IPS DF 4.7 (cell line): ENCODE measurements at regions not wholly inside any gene's neighbourhood (a gene's known extent, or its start where the extent isn't known, plus 50 kb on each side); places are given as distances from the start of the nearest gene placed in this dataset.
A peak's percentile ranks its signal among the peaks of the same experiment; 100 is the strongest.
"Not testable (repeated sequence)": the region's sequence is repeated elsewhere in the genome, so short reads cannot be mapped to it uniquely, and the experiment has no call there.

Experiments used
- DNase-seq: peaks from one replicate; pipeline ENCODE4 v3.0.0-alpha.2; 2013; ENCODE audit warnings: low spot score; ENCODE audit errors: extremely low read depth

DNA sequence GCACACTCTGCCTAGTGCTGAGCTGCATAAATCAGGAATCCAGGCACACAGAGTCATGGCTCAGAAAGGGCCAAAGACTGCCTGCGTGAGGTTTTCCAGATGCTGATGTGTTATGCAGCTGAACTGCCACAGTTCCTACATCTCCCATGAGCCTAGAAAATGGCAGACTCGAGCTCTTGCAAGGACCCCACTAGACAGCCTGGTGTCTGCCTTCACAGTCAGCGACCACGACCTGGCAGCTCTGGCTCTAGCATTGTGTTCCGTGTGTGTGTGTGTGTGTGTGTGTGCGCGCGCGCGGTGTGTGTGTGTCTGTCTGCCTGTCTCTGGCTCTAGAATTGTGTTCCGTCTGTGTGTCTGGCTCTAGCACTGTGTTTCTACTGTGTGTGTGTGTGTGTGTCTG is 203.6 kb upstream of the AGTR2 start:
- DNase-seq = no peak

DNA sequence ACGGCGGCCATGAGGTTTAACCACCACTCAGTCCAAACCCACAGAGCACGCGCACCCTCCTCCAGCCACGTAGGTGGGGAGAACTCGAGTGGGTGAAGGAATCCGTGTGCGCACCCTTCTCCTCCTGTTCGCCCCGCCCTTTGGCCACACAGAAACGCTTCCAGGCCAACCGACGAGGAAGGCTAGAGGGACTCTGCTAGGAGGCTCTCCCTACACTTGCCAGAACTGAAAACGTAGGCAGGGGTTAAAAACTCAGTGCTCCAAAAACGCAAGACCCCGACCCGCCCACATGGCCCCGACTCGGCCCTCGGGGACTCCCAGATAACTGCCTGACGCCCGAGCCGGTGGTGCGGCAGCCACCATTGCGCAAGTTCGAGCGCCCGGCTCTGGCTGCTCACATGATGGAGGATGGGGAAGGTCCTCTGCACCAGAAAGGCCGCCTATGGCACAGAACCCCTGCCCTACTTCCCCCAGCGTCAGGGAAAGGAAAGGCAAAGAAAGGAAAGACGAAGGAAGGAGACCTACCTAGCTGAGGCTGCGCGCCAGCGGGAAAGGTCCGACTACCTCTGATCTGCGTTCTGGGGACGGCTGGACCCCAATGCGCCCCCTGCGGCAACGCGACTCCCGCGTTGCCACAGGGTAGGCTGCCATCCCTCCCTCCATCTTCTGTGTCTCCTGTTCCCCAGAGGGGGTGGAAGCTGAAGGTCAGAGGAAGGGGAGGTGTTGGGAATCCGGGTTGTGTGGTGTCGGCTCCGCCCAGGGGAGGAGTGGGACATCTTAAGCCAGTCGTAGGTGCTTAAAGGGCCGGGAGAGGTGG is 201.9 kb upstream of the AGTR2 start:
- peak; percentile 71 for DNase-seq

GRCh38 chrX:115970718-115971117 is 199.8 kb upstream of the AGTR2 start:
- no peak for DNase-seq

DNA sequence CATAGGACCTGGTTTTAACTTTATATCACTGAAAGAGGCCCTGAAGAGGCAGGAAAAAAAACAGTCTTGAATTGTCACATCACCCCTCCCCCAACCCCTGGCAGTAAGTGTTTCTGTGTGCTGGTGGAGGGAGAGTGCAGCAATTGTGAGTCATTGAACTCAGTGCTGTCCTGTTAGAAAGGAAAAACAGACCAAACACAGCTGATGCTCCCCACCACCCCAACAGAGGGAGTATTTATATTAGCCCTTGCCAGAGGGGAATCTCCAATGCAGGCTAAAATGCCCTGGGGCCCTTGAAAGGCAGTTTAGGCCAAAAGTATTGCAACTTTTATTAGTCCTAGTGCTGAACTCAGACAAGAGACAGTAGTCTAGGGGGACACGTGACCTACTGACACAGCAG is 197.8 kb upstream of the AGTR2 start:
- no peak for DNase-seq

DNA sequence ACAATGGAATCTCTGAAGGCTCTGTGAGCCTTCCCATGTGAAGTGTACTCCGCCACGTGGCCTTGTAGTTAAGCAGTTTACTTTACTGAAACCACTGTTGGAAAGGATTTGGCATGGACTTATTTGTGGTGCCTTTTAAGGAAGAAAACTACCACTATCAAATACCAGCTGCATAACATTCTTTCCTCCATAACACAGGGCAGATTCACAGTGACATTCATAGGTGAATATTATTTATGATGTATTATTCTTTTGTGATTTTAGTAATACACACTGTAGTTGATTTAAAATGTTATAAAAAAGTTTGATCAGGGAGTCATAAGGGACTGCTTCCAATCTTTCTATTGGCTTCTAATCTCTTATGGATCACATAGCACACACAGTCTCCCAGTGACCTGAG is 192.5 kb upstream of the AGTR2 start:
- DNase-seq = no peak

DNA sequence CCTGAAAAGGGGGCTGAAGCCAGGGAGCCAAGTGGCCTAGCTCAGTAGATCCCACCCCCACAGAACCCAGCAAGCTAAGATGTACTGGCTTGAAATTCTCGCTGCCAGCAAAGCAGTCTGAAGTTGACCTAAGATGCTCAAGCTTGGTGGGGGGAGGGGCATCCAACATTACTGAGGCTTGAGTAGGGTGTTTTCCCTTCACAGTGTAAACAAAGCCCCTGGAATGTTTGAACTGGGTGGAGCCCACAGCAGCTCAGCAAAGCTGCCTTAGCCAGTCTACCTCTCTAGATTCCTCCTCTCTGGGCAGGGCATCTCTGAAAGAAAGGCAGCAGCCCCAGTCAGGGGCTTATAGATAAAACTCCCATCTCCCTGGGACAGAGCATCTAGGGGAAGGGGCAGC is 187.4 kb upstream of the AGTR2 start:
- not testable (repeated sequence) for DNase-seq

DNA sequence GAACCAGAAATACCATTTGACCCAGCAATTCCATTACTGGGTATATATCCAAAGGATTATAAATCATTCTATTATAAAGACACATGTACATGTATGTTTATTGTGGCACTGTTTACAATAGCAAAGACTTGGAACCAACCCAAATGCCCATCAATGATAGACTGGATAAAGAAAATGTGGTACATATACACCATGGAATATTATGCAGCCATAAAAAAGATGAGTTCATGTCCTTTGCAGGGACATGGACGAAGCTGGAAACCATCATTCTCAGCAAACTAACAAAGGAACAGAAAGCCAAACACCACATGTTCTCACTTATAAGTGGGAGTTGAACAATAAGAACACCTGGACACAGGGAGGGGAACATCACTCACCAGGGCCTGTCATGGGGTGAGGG is 183.1 kb upstream of the AGTR2 start:
- DNase-seq = not testable (repeated sequence)

- no peak for DNase-seq
Measured at GRCh38 chrX:115988825-115989224, 181.7 kb upstream of the AGTR2 start.

DNA sequence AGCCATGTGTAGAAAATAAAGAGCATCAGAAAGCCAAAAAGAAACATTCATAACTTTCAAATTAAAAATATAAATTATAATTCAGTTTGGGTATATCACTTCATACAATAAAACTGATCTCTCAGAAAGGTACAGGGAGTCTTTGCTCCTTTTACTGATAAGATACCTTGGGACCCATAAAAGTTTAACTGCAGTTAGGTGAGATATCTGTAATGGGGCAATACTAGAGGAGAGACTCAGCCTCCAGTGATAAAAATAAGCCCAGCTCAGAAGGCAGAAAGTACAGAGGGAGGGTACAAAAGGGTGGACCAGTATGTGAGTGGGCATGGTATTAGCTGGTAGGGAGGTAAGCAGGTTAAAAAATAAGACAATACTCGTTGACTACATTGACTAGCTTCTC is 180.9 kb upstream of the AGTR2 start:
- DNase-seq = no peak

DNA sequence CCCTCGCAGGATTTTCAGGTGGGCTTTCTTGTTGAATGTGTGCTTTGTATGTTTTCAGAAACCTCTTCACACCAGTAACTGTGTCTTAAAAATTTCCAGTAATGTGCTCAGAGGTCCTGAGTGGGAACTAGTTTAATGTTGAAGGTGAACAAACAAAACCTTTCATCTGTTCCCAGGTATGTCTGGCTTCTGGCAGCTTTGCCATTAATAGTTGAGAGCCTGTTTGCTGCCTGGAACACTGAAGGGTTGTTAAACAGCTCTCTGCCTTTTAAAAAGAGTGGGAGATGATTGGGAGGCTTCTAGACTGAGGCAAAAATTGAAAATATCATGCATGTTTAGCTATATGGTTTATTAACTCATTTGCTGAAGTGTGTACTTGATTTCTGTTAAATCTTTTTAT is 161.2 kb upstream of the AGTR2 start:
- DNase-seq = no peak

DNA sequence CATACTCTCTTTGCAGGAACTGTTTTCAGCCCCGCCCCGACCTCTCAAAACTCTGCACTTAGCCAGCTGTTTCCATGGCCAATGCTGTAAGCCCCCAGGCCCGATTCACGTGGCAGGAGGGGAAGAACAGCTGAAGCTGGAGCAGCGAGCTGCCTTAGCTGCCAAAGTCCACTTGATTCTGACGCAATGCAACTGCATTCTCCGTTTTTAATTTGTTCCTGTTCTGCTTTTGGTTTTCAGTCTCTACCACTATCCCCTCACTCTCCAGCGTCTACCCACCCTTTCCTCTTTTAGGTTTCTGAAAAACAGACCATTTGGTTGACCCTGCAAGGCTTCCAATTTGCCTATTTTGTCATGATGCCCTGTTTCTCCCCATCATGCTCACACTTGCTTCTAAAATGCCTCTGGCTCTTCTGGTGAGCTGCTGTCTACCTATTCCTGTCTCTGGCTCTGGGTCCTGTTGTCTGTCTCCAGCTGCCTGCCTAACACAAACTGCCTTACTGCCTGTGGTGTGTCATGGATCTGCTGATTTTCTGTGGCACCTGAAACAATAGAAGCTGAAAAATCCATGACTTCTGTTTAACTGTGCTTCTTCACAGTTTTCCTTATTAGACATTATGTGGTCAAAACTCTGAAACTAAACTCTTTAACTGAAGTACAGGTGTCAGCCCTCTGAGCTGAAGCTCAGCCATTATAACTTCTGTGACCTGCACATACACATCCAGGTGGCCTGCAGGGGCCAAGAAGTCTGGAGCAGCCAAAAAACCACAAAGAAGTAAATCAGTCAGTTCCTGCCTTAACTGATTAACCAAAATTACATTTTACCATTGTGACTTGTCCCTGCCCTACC is 160.5 kb upstream of the AGTR2 start:
- no peak for DNase-seq

DNA sequence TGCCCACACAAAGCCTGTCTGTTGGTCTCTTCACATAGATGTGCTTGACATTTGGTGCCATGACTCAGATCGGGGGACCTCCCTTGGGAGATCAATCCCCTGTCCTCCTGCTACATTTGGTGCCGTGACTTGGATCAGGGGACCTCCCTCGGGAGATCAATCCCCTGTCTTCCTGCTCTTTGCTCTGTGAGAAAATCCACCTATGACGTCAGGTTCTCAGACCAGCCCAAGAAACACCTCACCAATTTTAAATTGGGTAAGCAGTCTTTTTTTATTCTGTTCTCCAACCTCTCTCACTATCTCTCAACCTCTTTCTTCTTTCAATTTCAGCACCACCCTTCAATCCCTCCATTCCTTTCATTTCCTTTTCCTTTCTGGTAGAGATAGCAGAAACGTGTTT is 159.6 kb upstream of the AGTR2 start:
- no peak for DNase-seq

- DNase-seq = no peak
Measured at GRCh38 chrX:116031331-116031730, 139.2 kb upstream of the AGTR2 start.
